PC-3 (cell line): ENCODE measurements at regions not wholly inside any gene's neighbourhood (a gene's known extent, or its start where the extent isn't known, plus 50 kb on each side); places are given as distances from the start of the nearest gene placed in this dataset.
A peak's percentile ranks its signal among the peaks of the same experiment; 100 is the strongest.

Source experiments
- ATAC-seq: fragments of 200-7000 bp; cut with Tn5 transposase; 2 replicates; pipeline ENCODE4 v1.9.1; 2020; ENCODE audit warnings: mild to moderate bottlenecking, moderate library complexity
- BruUV-seq: library from RNA; stranded (reverse); fragments of 400-500 nt; replicated peaks from 2 replicates; lab custom pipeline; 2021; lab: Mats Ljungman, UMichigan
- CTCF ChIA-PET: fragments of 300-600 bp; sonication (Branson Sonifier 250); formaldehyde crosslinking; loops from one replicate; lab custom pipeline; 2022; ENCODE audit warnings: antibody characterized with exemption; lab: Charles Lee
- POLR2A ChIA-PET: fragments of 300-600 bp; sonication (Branson Sonifier 250); formaldehyde crosslinking; loops from one replicate; lab custom pipeline; 2022; ENCODE audit warnings: antibody characterized with exemption; ENCODE audit not compliant: unreplicated experiment; lab: Charles Lee
- DNase-seq: peaks from one replicate; pipeline ENCODE4 v3.0.0-alpha.2; 2015
- H2AFZ ChIP-seq: fragments of 300-600 bp; sonication (generic); 2 replicates; pipeline ENCODE4 v1.6.0; 2016; ENCODE audit warnings: antibody characterized with exemption, low read length
- H3F3A ChIP-seq: fragments of 300-600 bp; sonication (generic); one replicate; pipeline ENCODE4 v1.6.0; 2017; ENCODE audit warnings: antibody characterized with exemption, low read length, control low read depth, mild to moderate bottlenecking; ENCODE audit not compliant: unreplicated experiment
- H3K27ac ChIP-seq: fragments of 300-600 bp; sonication (generic); 2 replicates; pipeline ENCODE4 v1.5.1; 2016; ENCODE audit warnings: mild to moderate bottlenecking, low read length
- H3K27me3 ChIP-seq: fragments of 300-600 bp; sonication (generic); 2 replicates; pipeline ENCODE4 v1.6.1; 2016; ENCODE audit warnings: low read length, mixed read lengths
- H3K36me3 ChIP-seq: fragments of 300-600 bp; sonication (generic); 2 replicates; pipeline ENCODE4 v1.6.1; 2016; ENCODE audit warnings: low read depth, mixed run types, low read length, mixed read lengths
- H3K4me1 ChIP-seq: fragments of 300-600 bp; sonication (generic); 2 replicates; pipeline ENCODE4 v1.5.1; 2016; ENCODE audit warnings: low read length; ENCODE audit not compliant: insufficient read depth
- H3K4me2 ChIP-seq: fragments of 300-600 bp; sonication (generic); 2 replicates; pipeline ENCODE4 v1.6.0; 2016; ENCODE audit warnings: low read length
- H3K4me3 ChIP-seq: fragments of 300-600 bp; sonication (generic); 2 replicates; pipeline ENCODE4 v1.5.1; 2016; ENCODE audit warnings: mild to moderate bottlenecking, low read length, mixed read lengths
- H3K79me2 ChIP-seq: fragments of 300-600 bp; sonication (generic); 2 replicates; pipeline ENCODE4 v1.6.1; 2017; ENCODE audit warnings: low read length, mixed read lengths
- H3K9ac ChIP-seq: fragments of 300-600 bp; sonication (generic); 2 replicates; pipeline ENCODE4 v1.6.0; 2016; ENCODE audit warnings: mild to moderate bottlenecking, low read length
- H3K9me2 ChIP-seq: fragments of 300-600 bp; sonication (generic); replicated peaks from 2 replicates; pipeline ENCODE4 v1.6.1; 2016; ENCODE audit warnings: mixed run types, low read length, mixed read lengths
- H3K9me3 ChIP-seq: fragments of 300-600 bp; sonication (generic); 2 replicates; pipeline ENCODE4 v1.6.1; 2016; ENCODE audit warnings: low read length, mixed read lengths
- H4K20me1 ChIP-seq: fragments of 300-600 bp; sonication (generic); 2 replicates; pipeline ENCODE4 v1.6.1; 2016; ENCODE audit warnings: low read length, mixed read lengths
- CTCF ChIP-seq: fragments of 300-600 bp; sonication (generic); conservative IDR thresholded peaks from 2 replicates; pipeline ENCODE4 v1.5.1; 2017; ENCODE audit warnings: antibody characterized with exemption, low read depth, mild to moderate bottlenecking, low read length
- EZH2 ChIP-seq: fragments of 300-600 bp; sonication (generic); IDR thresholded peaks from one replicate; pipeline ENCODE4 v1.6.1; 2017; ENCODE audit warnings: antibody characterized with exemption, mild to moderate bottlenecking, low read length; ENCODE audit not compliant: unreplicated experiment
- EZH2phosphoT487 ChIP-seq: fragments of 300-600 bp; sonication (generic); IDR thresholded peaks from 2 replicates; pipeline ENCODE4 v1.6.1; 2018; ENCODE audit warnings: mild to moderate bottlenecking, antibody characterized with exemption, low read length, borderline replicate concordance
- intact Hi-C: fragments of 100-400 bp; cut with micrococcal nuclease; formaldehyde crosslinking; loops from 2 replicates; pipeline ENCODE4 v1.9.0; 2023

- no peak overlapping the region for H2AFZ ChIP-seq
- DNase-seq (no peak), ATAC-seq (no peak)
- no peaks in the 10 kb centered on the region for H3K36me3 ChIP-seq
- POLR2A ChIA-PET: no interaction called here
- H3K9me3 ChIP-seq: no peaks in the 10 kb centered on the region
- H3F3A ChIP-seq: no peaks in the 10 kb centered on the region
- intact Hi-C loops: no loop called here
- CTCF ChIA-PET: no interaction called here
- no peak overlapping the region for H3K27ac ChIP-seq
- no peaks in the 10 kb centered on the region for H3K9me2 ChIP-seq
- H3K4me1 ChIP-seq: no peaks in the 10 kb centered on the region
- H3K4me2 ChIP-seq: no peak overlapping the region
- H3K79me2 ChIP-seq: no peaks in the 10 kb centered on the region
- no TSS peak for BruUV-seq
- H3K4me3 ChIP-seq: no peak overlapping the region
- no peaks in the 10 kb centered on the region for H3K27me3 ChIP-seq
- no peaks in the 10 kb centered on the region for H4K20me1 ChIP-seq
- no peak for TF ChIP-seq EZH2
- TF ChIP-seq EZH2phosphoT487: no peak
- no peak for TF ChIP-seq CTCF
- no peak overlapping the region for H3K9ac ChIP-seq
Observed at GRCh38 chr3:164196477-164196876, 881.8 kb downstream of the SI start.

GRCh38 chr3:164194842-164195241 is 883.5 kb downstream of the SI start:
- H3K9me3 ChIP-seq: no peaks in the 10 kb centered on the region
- BruUV-seq: no TSS peak
- H3K27ac ChIP-seq: no peak overlapping the region
- no peaks in the 10 kb centered on the region for H3F3A ChIP-seq
- H3K27me3 ChIP-seq: no peaks in the 10 kb centered on the region
- no peaks in the 10 kb centered on the region for H3K4me1 ChIP-seq
- TF ChIP-seq CTCF (peak; percentile 43), EZH2 (no peak)
- no peak overlapping the region for H3K4me3 ChIP-seq
- ChIA-PET CTCF (no interaction called here), POLR2A (no interaction called here)
- H4K20me1 ChIP-seq: no peaks in the 10 kb centered on the region
- DNase-seq (peak; percentile 4), ATAC-seq (no peak)
- H3K4me2 ChIP-seq: no peak overlapping the region
- H2AFZ ChIP-seq: no peak overlapping the region
- H3K9ac ChIP-seq: no peak overlapping the region
- H3K79me2 ChIP-seq: no peaks in the 10 kb centered on the region
- H3K36me3 ChIP-seq: no peaks in the 10 kb centered on the region
- H3K9me2 ChIP-seq: no peaks in the 10 kb centered on the region
- intact Hi-C loops: no loop called here

GRCh38 chr3:164192974-164193373 is 885.3 kb downstream of the SI start:
- Histone ChIP-seq H3K36me3 (no peaks in the 10 kb centered on the region), H3K4me3 (no peak overlapping the region), H3K9ac (no peak overlapping the region), H3K9me2 (no peaks in the 10 kb centered on the region), H3K4me2 (no peak overlapping the region), H3K79me2 (no peaks in the 10 kb centered on the region), H3K27me3 (no peaks in the 10 kb centered on the region), H4K20me1 (no peaks in the 10 kb centered on the region), H3F3A (no peaks in the 10 kb centered on the region), H2AFZ (no peak overlapping the region), H3K4me1 (no peaks in the 10 kb centered on the region), H3K27ac (no peak overlapping the region), H3K9me3 (no peaks in the 10 kb centered on the region)
- ChIA-PET POLR2A (no interaction called here), CTCF (no interaction called here)
- TF ChIP-seq EZH2: no peak
- no peak for TF ChIP-seq CTCF
- no TSS peak for BruUV-seq
- no peak for DNase-seq
- ATAC-seq: no peak
- intact Hi-C loops: no loop called here
